GM19351 (cell line): ENCODE measurements at regions not wholly inside any gene's neighbourhood (a gene's known extent, or its start where the extent isn't known, plus 50 kb on each side); places are given as distances from the start of the nearest gene placed in this dataset.

Experiments used
- ATAC-seq: cut with Tn5 transposase; IDR thresholded peaks from one replicate; pipeline ENCODE4 v1.9.1; 2021; ENCODE audit warnings: mild to moderate bottlenecking, moderate library complexity; ENCODE audit not compliant: unreplicated experiment

GRCh38 chr14:42334931-42335330 is 728.3 kb downstream of the LRFN5 start:
- no peak for ATAC-seq

- peak; percentile 27 for ATAC-seq
Measured at GRCh38 chr14:42323426-42323825, 716.8 kb downstream of the LRFN5 start.

- peak; percentile 73 for ATAC-seq
Measured at GRCh38 chr14:42322531-42323284, 716.0 kb downstream of the LRFN5 start.

- ATAC-seq = no peak
Measured at GRCh38 chr14:42319996-42320395, 713.3 kb downstream of the LRFN5 start.

- ATAC-seq = no peak
Measured at GRCh38 chr14:42316693-42317092, 710.0 kb downstream of the LRFN5 start.

GRCh38 chr14:42311876-42312275 is 705.2 kb downstream of the LRFN5 start:
- no peak for ATAC-seq

GRCh38 chr14:42307239-42307825 is 700.7 kb downstream of the LRFN5 start:
- no peak for ATAC-seq

- ATAC-seq = peak; percentile 99
Measured at GRCh38 chr14:42299692-42300091, 693.0 kb downstream of the LRFN5 start.

- ATAC-seq = no peak
Measured at GRCh38 chr14:42293180-42293579, 686.5 kb downstream of the LRFN5 start.

- ATAC-seq = peak; percentile 83
Measured at GRCh38 chr14:42277840-42278239, 671.2 kb downstream of the LRFN5 start.

- no peak for ATAC-seq
Measured at GRCh38 chr14:42269234-42269633, 662.6 kb downstream of the LRFN5 start.

GRCh38 chr14:42248131-42248530 is 641.5 kb downstream of the LRFN5 start:
- ATAC-seq = no peak

GRCh38 chr14:42241101-42241500 is 634.4 kb downstream of the LRFN5 start:
- ATAC-seq = no peak

- ATAC-seq = no peak
Measured at GRCh38 chr14:42229976-42230375, 623.3 kb downstream of the LRFN5 start.

GRCh38 chr14:42229294-42229693 is 622.6 kb downstream of the LRFN5 start:
- ATAC-seq = no peak

GRCh38 chr14:42228611-42229010 is 621.9 kb downstream of the LRFN5 start:
- no peak for ATAC-seq

GRCh38 chr14:42224053-42224888 is 617.6 kb downstream of the LRFN5 start:
- ATAC-seq = no peak

GRCh38 chr14:42222924-42223471 is 616.3 kb downstream of the LRFN5 start:
- ATAC-seq = peak; percentile 90

- ATAC-seq = no peak
Measured at GRCh38 chr14:42214981-42215491, 608.4 kb downstream of the LRFN5 start.

- ATAC-seq = peak; percentile 59
Measured at GRCh38 chr14:42200957-42201356, 594.3 kb downstream of the LRFN5 start.

- no peak for ATAC-seq
Measured at GRCh38 chr14:42198010-42198409, 591.3 kb downstream of the LRFN5 start.
